ACC112 (cell line): ENCODE measurements at regions not wholly inside any gene's neighbourhood (a gene's known extent, or its start where the extent isn't known, plus 50 kb on each side); places are given as distances from the start of the nearest gene placed in this dataset.

Source experiments
- H2AFZ ChIP-seq: fragments of 200-600 bp; sonication (generic); one replicate; pipeline ENCODE4 v1.6.0; 2017; ENCODE audit warnings: antibody characterized with exemption, low read length; ENCODE audit not compliant: unreplicated experiment
- H3K27ac ChIP-seq: fragments of 200-600 bp; sonication (generic); 2 replicates; pipeline ENCODE4 v1.5.1; 2014; ENCODE audit warnings: low read depth, mild to moderate bottlenecking, antibody characterized with exemption, low read length, moderate library complexity
- H3K27me3 ChIP-seq: fragments of 200-600 bp; sonication (generic); 2 replicates; pipeline ENCODE4 v1.6.1; 2014; ENCODE audit warnings: mild to moderate bottlenecking, antibody characterized with exemption, low read length, moderate library complexity, mixed read lengths; ENCODE audit not compliant: insufficient read depth
- H3K36me3 ChIP-seq: fragments of 200-600 bp; sonication (generic); 2 replicates; pipeline ENCODE4 v1.6.1; 2016; ENCODE audit warnings: mild to moderate bottlenecking, antibody characterized with exemption, low read length, moderate library complexity, mixed read lengths; ENCODE audit not compliant: insufficient read depth
- H3K4me1 ChIP-seq: fragments of 200-600 bp; sonication (generic); one replicate; pipeline ENCODE4 v1.6.1; 2016; ENCODE audit warnings: low read length, mixed read lengths; ENCODE audit not compliant: insufficient read depth, unreplicated experiment, control insufficient read depth
- H3K4me3 ChIP-seq: fragments of 200-600 bp; sonication (generic); 2 replicates; pipeline ENCODE4 v1.5.1; 2014; ENCODE audit warnings: mild to moderate bottlenecking, low read depth, low read length
- H3K79me2 ChIP-seq: fragments of 200-600 bp; sonication (generic); one replicate; pipeline ENCODE4 v1.6.0; 2016; ENCODE audit warnings: low read length; ENCODE audit not compliant: control insufficient read depth, unreplicated experiment, insufficient read depth

- no peaks in the 10 kb centered on the region for H3K27me3 ChIP-seq
- no peaks in the 10 kb centered on the region for H3K4me1 ChIP-seq
- no peak overlapping the region for H2AFZ ChIP-seq
- H3K36me3 ChIP-seq = no peaks in the 10 kb centered on the region
- no peak overlapping the region for H3K27ac ChIP-seq
- H3K79me2 ChIP-seq = no peaks in the 10 kb centered on the region
- H3K4me3 ChIP-seq = no peak overlapping the region
These were observed 323.7 kb downstream of the BRD1 start for GRCh38 chr22:49503896-49504521.

DNA sequence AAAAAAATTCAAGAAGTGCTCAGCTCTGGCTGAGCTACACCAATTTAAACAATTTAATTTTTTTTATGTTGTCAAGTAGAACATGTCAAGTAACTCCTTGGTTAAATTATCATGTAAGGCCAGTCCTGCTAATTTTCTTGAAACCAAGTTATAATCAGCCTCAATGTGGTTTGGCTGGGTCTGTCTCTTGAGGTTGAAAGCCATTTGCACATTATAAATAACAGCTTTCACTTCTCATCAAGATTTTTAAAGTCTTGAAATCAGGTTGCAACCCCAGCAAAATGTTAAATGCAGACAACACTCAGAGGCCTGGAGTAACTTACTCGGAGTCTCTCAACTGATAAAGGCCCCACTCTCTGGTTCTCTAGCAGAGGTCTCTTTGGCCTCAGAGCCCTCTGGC is 324.4 kb downstream of the BRD1 start:
- Histone ChIP-seq H3K27ac (no peak overlapping the region), H3K36me3 (no peaks in the 10 kb centered on the region), H3K4me1 (no peaks in the 10 kb centered on the region), H3K79me2 (no peaks in the 10 kb centered on the region), H3K27me3 (no peaks in the 10 kb centered on the region), H2AFZ (no peak overlapping the region), H3K4me3 (no peak overlapping the region)

- Histone ChIP-seq H3K4me1 (no peaks in the 10 kb centered on the region), H3K27ac (no peak overlapping the region), H3K79me2 (no peaks in the 10 kb centered on the region), H2AFZ (no peak overlapping the region), H3K4me3 (no peak overlapping the region), H3K36me3 (no peaks in the 10 kb centered on the region), H3K27me3 (no peaks in the 10 kb centered on the region)
These were observed 325.4 kb downstream of the BRD1 start for GRCh38 chr22:49502126-49502826.

DNA sequence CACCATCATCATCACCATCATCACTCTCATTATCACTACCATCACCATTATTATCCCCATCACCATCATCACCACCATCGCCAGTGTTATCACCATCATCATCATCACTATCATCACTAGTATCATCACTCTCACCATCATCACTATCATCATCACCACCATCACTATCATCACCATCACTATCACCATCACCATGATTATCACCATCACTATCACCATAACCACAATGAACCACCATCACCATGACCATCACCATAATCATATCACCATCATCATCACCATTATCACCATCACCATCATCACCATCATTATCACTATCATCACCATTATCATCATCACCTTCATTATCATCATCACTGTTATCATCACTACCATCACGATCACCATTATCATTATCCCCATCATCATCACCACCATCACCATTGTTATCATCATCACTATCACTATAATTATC is 326.7 kb downstream of the BRD1 start:
- Histone ChIP-seq H3K79me2 (no peaks in the 10 kb centered on the region), H3K36me3 (no peaks in the 10 kb centered on the region), H3K27me3 (no peaks in the 10 kb centered on the region), H3K4me1 (no peaks in the 10 kb centered on the region), H3K27ac (no peak overlapping the region), H2AFZ (no peak overlapping the region), H3K4me3 (no peak overlapping the region)

DNA sequence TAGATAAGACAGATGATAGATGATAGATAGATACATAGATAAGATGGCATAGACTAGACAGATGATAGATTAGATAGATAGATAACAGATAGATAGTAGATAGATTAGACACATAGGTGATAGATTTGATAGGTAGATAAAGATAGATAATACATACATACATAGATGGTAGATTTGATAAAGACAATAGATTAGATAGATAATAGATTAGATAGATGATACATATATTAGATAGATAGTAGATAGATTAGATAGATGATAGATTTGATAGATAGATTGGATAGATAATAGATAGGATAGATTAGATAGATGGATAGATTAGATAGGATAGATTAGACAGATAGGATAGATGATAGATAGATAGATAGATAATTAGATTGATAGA is 327.6 kb downstream of the BRD1 start:
- Histone ChIP-seq H3K4me3 (no peak overlapping the region), H3K79me2 (no peaks in the 10 kb centered on the region), H2AFZ (no peak overlapping the region), H3K27me3 (no peaks in the 10 kb centered on the region), H3K36me3 (no peaks in the 10 kb centered on the region), H3K4me1 (no peaks in the 10 kb centered on the region), H3K27ac (no peak overlapping the region)

DNA sequence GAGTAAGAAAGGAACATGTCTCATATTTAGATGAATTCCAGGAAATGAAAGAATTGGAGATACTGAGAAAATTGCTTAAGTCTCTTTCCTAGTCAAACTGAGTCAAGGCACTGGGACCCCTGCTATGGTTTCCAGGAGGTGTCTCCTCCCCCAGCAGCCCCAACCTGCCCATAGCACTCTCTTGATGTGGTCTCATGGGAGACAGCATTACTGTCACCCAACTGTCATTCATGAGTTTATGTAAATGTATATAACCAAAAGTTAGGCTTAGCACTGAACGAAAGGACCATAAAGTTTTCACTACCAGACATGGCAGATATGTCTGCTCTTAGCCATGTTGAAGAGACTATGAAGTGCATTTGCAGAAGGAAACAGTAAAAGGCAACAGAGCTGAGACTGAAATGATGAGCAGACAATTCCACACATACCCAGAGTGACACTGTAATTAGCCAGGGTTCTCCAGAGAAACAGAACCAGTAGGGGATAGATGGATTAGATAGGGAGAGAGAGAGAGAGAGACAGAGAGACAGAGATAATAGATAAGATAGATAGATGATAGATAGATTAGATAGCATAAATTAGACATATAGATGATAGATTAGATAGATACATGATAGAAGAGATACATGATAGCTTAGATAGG is 328.1 kb downstream of the BRD1 start:
- Histone ChIP-seq H3K79me2 (no peaks in the 10 kb centered on the region), H3K27ac (no peak overlapping the region), H3K27me3 (no peaks in the 10 kb centered on the region), H3K36me3 (no peaks in the 10 kb centered on the region), H3K4me3 (no peak overlapping the region), H2AFZ (no peak overlapping the region), H3K4me1 (no peaks in the 10 kb centered on the region)

DNA sequence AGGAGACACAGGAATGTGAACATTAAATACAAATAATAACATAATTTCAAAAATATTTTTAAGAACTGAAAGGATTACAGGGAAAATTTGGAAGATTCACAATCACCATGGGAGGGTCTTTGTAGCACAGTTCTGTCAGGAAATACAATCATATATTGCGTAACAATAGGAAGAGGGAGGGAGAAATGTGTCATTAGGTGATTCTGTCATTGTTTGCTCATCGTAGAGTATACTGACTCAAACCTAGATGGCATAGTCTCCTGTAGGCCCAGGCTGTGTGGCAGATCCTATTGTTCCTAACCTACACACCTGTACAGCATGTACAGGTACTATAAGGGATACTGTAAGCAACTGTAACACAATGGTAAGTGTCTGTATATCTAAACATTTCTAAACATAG is 330.4 kb downstream of the BRD1 start:
- Histone ChIP-seq H3K4me3 (no peak overlapping the region), H3K79me2 (no peaks in the 10 kb centered on the region), H3K27ac (no peak overlapping the region), H3K36me3 (no peaks in the 10 kb centered on the region), H3K27me3 (no peaks in the 10 kb centered on the region), H2AFZ (no peak overlapping the region), H3K4me1 (no peaks in the 10 kb centered on the region)

DNA sequence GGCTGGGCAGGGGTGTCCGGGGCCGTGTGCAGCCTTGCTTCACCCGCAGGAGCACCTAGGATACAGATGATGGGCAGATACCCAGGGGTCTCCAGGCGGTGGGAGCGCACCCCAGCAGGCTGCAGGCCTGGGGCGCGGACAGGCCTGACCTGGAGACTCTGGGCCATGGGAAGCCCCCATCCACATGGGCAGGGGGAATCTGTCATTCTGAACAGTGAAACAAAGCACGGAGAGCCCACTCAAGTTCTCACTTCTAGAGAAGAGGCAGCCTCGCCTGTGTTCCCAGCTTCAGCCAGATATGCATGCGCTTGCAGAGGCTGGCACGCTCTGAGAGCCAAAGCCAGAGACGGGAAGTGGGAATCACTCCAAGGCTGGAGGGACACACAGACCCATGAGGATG is 333.1 kb downstream of the BRD1 start:
- no peaks in the 10 kb centered on the region for H3K4me1 ChIP-seq
- H3K79me2 ChIP-seq = no peaks in the 10 kb centered on the region
- no peaks in the 10 kb centered on the region for H3K27me3 ChIP-seq
- no peaks in the 10 kb centered on the region for H3K36me3 ChIP-seq
- no peak overlapping the region for H2AFZ ChIP-seq
- no peak overlapping the region for H3K4me3 ChIP-seq
- H3K27ac ChIP-seq = no peak overlapping the region

DNA sequence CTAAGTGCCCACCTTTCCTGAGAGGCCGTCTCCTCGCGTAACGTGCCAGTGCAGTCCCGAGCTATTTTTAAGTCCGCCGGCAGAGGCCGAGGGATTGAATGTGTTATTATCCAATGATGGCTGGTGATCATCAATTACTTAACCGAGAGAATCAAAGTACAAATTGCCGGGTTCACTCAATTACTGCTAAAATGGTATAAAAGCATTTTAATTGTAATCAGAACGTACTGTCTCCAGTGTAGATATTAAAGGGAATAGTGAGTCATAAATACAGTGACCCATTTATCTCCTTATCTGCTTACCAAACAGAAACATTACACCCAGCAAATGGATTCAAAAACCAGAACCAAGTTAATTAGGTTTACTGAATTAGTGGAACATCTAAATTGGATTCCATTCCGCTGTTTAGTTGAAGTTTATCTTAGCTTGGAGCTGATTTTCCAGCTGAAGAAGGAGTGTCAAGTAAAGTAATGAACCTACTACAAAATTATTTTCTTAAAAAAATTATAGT is 334.9 kb downstream of the BRD1 start:
- Histone ChIP-seq H3K36me3 (no peaks in the 10 kb centered on the region), H3K27ac (no peak overlapping the region), H3K4me1 (no peaks in the 10 kb centered on the region), H2AFZ (no peak overlapping the region), H3K27me3 (no peaks in the 10 kb centered on the region), H3K4me3 (no peak overlapping the region), H3K79me2 (no peaks in the 10 kb centered on the region)

DNA sequence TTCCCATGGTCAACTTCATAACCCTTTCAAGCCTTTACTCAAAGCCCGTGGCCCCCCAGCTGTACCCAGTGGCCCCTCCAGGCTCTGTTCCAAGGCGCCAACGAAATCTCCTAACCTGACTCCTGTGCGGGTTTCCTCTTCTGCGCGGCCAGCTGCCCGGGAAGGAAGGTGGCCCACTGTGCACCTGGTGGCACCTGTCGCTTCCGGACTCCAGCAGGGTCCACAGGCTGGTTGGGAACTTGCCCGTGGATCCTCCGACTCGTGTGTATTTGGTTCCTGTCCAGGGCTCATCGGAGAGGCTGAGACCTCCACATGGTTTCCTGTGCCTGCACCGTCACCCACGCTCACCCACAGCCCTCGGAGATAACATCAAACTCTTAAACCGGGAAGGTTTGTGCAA is 335.4 kb downstream of the BRD1 start:
- H3K4me3 ChIP-seq = no peak overlapping the region
- no peaks in the 10 kb centered on the region for H3K36me3 ChIP-seq
- H3K4me1 ChIP-seq = no peaks in the 10 kb centered on the region
- H3K79me2 ChIP-seq = no peaks in the 10 kb centered on the region
- no peak overlapping the region for H2AFZ ChIP-seq
- no peak overlapping the region for H3K27ac ChIP-seq
- H3K27me3 ChIP-seq = no peaks in the 10 kb centered on the region

DNA sequence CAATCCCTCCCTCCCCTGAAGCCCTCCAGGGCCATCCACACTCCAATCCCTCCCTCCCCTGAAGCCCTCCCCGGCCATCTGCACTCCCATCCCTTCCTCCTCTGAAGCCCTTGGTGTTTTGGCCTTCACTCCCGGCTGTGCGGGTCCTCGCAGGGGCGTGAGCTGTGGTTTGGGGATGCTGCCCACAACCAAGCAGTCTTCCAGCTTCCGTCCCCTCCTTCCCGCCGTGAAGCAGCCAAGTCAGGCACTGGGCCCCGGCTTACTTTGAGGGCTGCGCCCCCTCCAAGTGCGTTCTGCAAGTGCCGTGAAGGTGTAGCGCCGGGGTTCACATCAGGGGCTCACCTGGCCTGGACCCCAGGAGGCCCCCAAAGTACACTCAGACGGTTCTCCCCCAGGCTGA is 335.9 kb downstream of the BRD1 start:
- no peak overlapping the region for H2AFZ ChIP-seq
- H3K4me1 ChIP-seq = no peaks in the 10 kb centered on the region
- H3K36me3 ChIP-seq = no peaks in the 10 kb centered on the region
- H3K27me3 ChIP-seq = no peaks in the 10 kb centered on the region
- H3K79me2 ChIP-seq = no peaks in the 10 kb centered on the region
- no peak overlapping the region for H3K27ac ChIP-seq
- no peak overlapping the region for H3K4me3 ChIP-seq
